Upper lobe of right lung (tissue), 1 donor: ENCODE measurements at regions not wholly inside any gene's neighbourhood (a gene's known extent, or its start where the extent isn't known, plus 50 kb on each side); places are given as distances from the start of the nearest gene placed in this dataset.

ENCODE experiments used
- ATAC-seq: fragments of 200-7000 bp; cut with Tn5 transposase; one replicate; pipeline ENCODE4 v1.9.1; 2020; ENCODE audit warnings: mild to moderate bottlenecking, moderate library complexity
- DNase-seq: peaks from one replicate; pipeline ENCODE4 v3.0.0-alpha.2; 2020
- H3K27ac ChIP-seq: fragments of 200-600 bp; one replicate; pipeline ENCODE4 v1.8.0; 2022
- H3K27me3 ChIP-seq: fragments of 200-600 bp; one replicate; pipeline ENCODE4 v1.8.0; 2022; ENCODE audit warnings: mild to moderate bottlenecking
- H3K36me3 ChIP-seq: fragments of 200-600 bp; one replicate; pipeline ENCODE4 v1.8.0; 2022
- H3K4me1 ChIP-seq: fragments of 200-600 bp; one replicate; pipeline ENCODE4 v1.8.0; 2022
- H3K4me3 ChIP-seq: fragments of 200-600 bp; one replicate; pipeline ENCODE4 v1.8.0; 2022; ENCODE audit warnings: mild to moderate bottlenecking
- H3K9me3 ChIP-seq: fragments of 200-600 bp; one replicate; pipeline ENCODE4 v1.8.0; 2022
- intact Hi-C: fragments of 100-400 bp; cut with DNase I; formaldehyde crosslinking; loops from one replicate; pipeline ENCODE4 v1.11.0; 2022
- TF ChIP-seq, protein P1 (sequence below): fragments of 200-600 bp; IDR thresholded peaks from one replicate; pipeline ENCODE4 v1.8.0; 2022; ENCODE audit warnings: antibody characterized with exemption
- donor health status: DM: no; HTN: yes; CAD: no; lungs with severe emphysema.

GRCh38 chr12:88432531-88433490 lies 147.5 kb downstream of the KITLG start:
- H3K27ac ChIP-seq: peak overlapping the region; percentile 37
- H3K27me3 ChIP-seq: no peaks in the 10 kb centered on the region
- no peaks in the 10 kb centered on the region for H3K4me1 ChIP-seq
- no peak overlapping the region for H3K4me3 ChIP-seq
- DNase-seq (no peak), ATAC-seq (peak; percentile 73)
- H3K36me3 ChIP-seq: no peaks in the 10 kb centered on the region
- TF ChIP-seq, protein P1, sequence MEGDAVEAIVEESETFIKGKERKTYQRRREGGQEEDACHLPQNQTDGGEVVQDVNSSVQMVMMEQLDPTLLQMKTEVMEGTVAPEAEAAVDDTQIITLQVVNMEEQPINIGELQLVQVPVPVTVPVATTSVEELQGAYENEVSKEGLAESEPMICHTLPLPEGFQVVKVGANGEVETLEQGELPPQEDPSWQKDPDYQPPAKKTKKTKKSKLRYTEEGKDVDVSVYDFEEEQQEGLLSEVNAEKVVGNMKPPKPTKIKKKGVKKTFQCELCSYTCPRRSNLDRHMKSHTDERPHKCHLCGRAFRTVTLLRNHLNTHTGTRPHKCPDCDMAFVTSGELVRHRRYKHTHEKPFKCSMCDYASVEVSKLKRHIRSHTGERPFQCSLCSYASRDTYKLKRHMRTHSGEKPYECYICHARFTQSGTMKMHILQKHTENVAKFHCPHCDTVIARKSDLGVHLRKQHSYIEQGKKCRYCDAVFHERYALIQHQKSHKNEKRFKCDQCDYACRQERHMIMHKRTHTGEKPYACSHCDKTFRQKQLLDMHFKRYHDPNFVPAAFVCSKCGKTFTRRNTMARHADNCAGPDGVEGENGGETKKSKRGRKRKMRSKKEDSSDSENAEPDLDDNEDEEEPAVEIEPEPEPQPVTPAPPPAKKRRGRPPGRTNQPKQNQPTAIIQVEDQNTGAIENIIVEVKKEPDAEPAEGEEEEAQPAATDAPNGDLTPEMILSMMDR: no peak
- H3K9me3 ChIP-seq: peaks cover 4% of the 10 kb centered on the region
- intact Hi-C loops: no loop called here

GRCh38 chr12:88433997-88434703 lies 146.1 kb downstream of the KITLG start:
- peak; percentile 77 for ATAC-seq
- H3K4me1 ChIP-seq: no peaks in the 10 kb centered on the region
- intact Hi-C loops: no loop called here
- peak overlapping the region; percentile 55 for H3K27ac ChIP-seq
- no peak for DNase-seq
- H3K36me3 ChIP-seq: no peaks in the 10 kb centered on the region
- H3K9me3 ChIP-seq: no peaks in the 10 kb centered on the region
- H3K4me3 ChIP-seq: no peak overlapping the region
- H3K27me3 ChIP-seq: no peaks in the 10 kb centered on the region
- TF ChIP-seq, protein P1: no peak

DNA sequence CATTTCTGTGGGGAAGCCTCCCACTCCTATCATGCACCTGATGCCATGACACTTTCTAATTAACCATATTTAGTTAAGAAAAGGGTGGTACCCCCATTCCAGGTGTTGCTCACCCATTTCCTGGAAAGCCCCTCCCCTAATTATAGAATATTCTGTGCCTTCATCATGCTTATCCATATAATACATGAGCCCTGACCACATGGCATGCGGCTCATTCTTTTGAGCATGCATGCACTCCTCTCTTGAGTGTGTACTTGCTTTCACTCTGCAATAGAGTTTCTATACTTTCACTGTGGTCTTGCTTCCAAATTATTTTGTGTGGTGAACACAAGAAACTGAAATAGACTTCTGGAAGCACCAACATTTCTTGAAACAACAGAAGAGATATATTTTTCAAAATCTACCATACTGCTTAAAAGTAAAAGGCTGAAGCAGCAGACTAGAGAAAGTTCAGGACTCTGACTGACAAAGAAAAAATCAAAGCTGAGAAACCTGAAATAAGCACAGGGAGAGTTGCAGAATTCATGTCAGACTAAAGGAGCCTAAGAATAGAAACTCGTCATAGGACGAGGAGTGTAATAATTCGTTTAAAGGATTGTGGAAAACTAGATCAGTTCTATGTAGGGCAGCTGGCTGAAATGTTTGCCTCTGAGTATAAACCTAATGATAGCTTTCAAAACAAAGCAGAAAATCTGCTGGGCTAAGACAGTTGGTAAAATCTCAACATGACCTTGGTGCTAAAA lies 144.8 kb downstream of the KITLG start:
- intact Hi-C loops: no loop called here
- TF ChIP-seq, protein P1: no peak
- no peak for DNase-seq

DNA sequence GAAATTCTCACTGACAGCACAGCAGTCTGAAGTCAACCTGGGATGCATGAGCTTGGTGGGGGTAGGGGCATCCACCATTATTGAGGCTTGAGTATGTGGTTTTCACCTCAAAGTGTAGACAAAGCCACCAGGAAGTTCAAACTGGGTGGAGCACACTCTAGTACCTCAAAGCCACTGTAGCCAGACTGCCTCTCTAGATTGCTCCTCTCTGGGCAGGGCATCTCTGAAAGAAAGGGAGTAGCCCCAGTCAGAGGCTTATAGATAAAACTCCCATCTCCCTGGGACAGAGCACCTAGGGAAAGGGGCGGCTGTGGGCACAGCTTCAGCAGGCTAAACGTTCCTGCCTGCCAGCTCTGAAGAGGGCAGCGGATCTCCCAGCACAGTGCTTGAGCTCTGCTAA lies 143.0 kb downstream of the KITLG start:
- Histone ChIP-seq H3K4me3 (no peak overlapping the region), H3K27me3 (no peaks in the 10 kb centered on the region), H3K27ac (no peak overlapping the region), H3K4me1 (no peaks in the 10 kb centered on the region), H3K36me3 (no peaks in the 10 kb centered on the region), H3K9me3 (no peaks in the 10 kb centered on the region)
- DNase-seq (no peak), ATAC-seq (no peak)
- intact Hi-C loops: no loop called here
- TF ChIP-seq, protein P1: no peak

More for the DNA sequence above, 144.8 kb downstream of the KITLG start:
- peak overlapping the region; percentile 42 for H3K27ac ChIP-seq
- ATAC-seq: no peak
- no peaks in the 10 kb centered on the region for H3K9me3 ChIP-seq
- H3K27me3 ChIP-seq: no peaks in the 10 kb centered on the region
- H3K4me1 ChIP-seq: no peaks in the 10 kb centered on the region
- H3K36me3 ChIP-seq: no peaks in the 10 kb centered on the region
- no peak overlapping the region for H3K4me3 ChIP-seq
